KMS-11 (cell line): ENCODE measurements at regions not wholly inside any gene's neighbourhood (a gene's known extent, or its start where the extent isn't known, plus 50 kb on each side); places are given as distances from the start of the nearest gene placed in this dataset.

Experiments used
- H2AFZ ChIP-seq: fragments of 200-600 bp; sonication (generic); 2 replicates; pipeline ENCODE4 v1.6.1; 2016; ENCODE audit warnings: antibody characterized with exemption, mixed run types, low read depth
- H3K27ac ChIP-seq: fragments of 200-600 bp; sonication (generic); 2 replicates; pipeline ENCODE4 v1.6.1; 2016; ENCODE audit warnings: mild to moderate bottlenecking, mixed run types
- H3K27me3 ChIP-seq: fragments of 200-600 bp; sonication (generic); 2 replicates; pipeline ENCODE4 v1.6.1; 2017; ENCODE audit warnings: mild to moderate bottlenecking, low read depth, mixed run types, moderate library complexity; ENCODE audit not compliant: insufficient read depth
- H3K36me3 ChIP-seq: fragments of 200-600 bp; sonication (generic); 2 replicates; pipeline ENCODE4 v1.6.1; 2017; ENCODE audit warnings: mild to moderate bottlenecking, mixed run types; ENCODE audit not compliant: insufficient read depth
- H3K4me1 ChIP-seq: fragments of 200-600 bp; sonication (generic); 2 replicates; pipeline ENCODE4 v1.6.1; 2016; ENCODE audit warnings: mild to moderate bottlenecking, low read depth, mixed run types; ENCODE audit not compliant: poor library complexity, severe bottlenecking
- H3K4me2 ChIP-seq: fragments of 200-600 bp; sonication (generic); 2 replicates; pipeline ENCODE4 v1.7.0; 2016; ENCODE audit warnings: mild to moderate bottlenecking, mixed run types
- H3K4me3 ChIP-seq: fragments of 200-600 bp; sonication (generic); IDR thresholded peaks from 2 replicates; pipeline ENCODE4 v1.6.1; 2017; ENCODE audit warnings: low read depth, low read length, mixed read lengths; ENCODE audit not compliant: insufficient read depth
- H3K79me2 ChIP-seq: fragments of 200-600 bp; sonication (generic); 2 replicates; pipeline ENCODE4 v1.6.1; 2016; ENCODE audit warnings: low read depth, mixed run types; ENCODE audit not compliant: insufficient read depth
- H3K9ac ChIP-seq: fragments of 200-600 bp; sonication (generic); 2 replicates; pipeline ENCODE4 v1.6.1; 2016; ENCODE audit warnings: mild to moderate bottlenecking, mixed run types
- H4K20me1 ChIP-seq: fragments of 200-600 bp; sonication (generic); 2 replicates; pipeline ENCODE4 v1.6.1; 2016; ENCODE audit warnings: mild to moderate bottlenecking, mixed run types; ENCODE audit not compliant: insufficient read depth
- TF ChIP-seq, protein P1 (sequence below): fragments of 200-600 bp; sonication (generic); conservative IDR thresholded peaks from 2 replicates; pipeline ENCODE4 v1.6.1; 2017; ENCODE audit warnings: low read depth, mild to moderate bottlenecking, antibody characterized with exemption, low read length, moderate library complexity, mixed read lengths

- no peak overlapping the region for H2AFZ ChIP-seq
- H3K79me2 ChIP-seq = no peaks in the 10 kb centered on the region
- no peak overlapping the region for H3K4me2 ChIP-seq
- H3K4me3 ChIP-seq = no peak overlapping the region
- H3K27ac ChIP-seq = no peak overlapping the region
- H3K9ac ChIP-seq = no peak overlapping the region
- H4K20me1 ChIP-seq = no peaks in the 10 kb centered on the region
- H3K27me3 ChIP-seq = no peaks in the 10 kb centered on the region
- TF ChIP-seq, protein P1, sequence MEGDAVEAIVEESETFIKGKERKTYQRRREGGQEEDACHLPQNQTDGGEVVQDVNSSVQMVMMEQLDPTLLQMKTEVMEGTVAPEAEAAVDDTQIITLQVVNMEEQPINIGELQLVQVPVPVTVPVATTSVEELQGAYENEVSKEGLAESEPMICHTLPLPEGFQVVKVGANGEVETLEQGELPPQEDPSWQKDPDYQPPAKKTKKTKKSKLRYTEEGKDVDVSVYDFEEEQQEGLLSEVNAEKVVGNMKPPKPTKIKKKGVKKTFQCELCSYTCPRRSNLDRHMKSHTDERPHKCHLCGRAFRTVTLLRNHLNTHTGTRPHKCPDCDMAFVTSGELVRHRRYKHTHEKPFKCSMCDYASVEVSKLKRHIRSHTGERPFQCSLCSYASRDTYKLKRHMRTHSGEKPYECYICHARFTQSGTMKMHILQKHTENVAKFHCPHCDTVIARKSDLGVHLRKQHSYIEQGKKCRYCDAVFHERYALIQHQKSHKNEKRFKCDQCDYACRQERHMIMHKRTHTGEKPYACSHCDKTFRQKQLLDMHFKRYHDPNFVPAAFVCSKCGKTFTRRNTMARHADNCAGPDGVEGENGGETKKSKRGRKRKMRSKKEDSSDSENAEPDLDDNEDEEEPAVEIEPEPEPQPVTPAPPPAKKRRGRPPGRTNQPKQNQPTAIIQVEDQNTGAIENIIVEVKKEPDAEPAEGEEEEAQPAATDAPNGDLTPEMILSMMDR = no peak
- H3K4me1 ChIP-seq = peaks cover 33% of the 10 kb centered on the region
- H3K36me3 ChIP-seq = no peaks in the 10 kb centered on the region
Measured at GRCh38 chr6:79374308-79374707, 139.8 kb upstream of the HMGN3 start.

GRCh38 chr6:79373880-79374279 is 139.4 kb upstream of the HMGN3 start:
- H4K20me1 ChIP-seq = no peaks in the 10 kb centered on the region
- no peaks in the 10 kb centered on the region for H3K27me3 ChIP-seq
- peaks cover 32% of the 10 kb centered on the region for H3K4me1 ChIP-seq
- H3K4me2 ChIP-seq = no peak overlapping the region
- no peak overlapping the region for H3K4me3 ChIP-seq
- H3K36me3 ChIP-seq = no peaks in the 10 kb centered on the region
- H3K79me2 ChIP-seq = no peaks in the 10 kb centered on the region
- H2AFZ ChIP-seq = no peak overlapping the region
- no peak overlapping the region for H3K27ac ChIP-seq
- H3K9ac ChIP-seq = no peak overlapping the region
- TF ChIP-seq, protein P1 = no peak

DNA sequence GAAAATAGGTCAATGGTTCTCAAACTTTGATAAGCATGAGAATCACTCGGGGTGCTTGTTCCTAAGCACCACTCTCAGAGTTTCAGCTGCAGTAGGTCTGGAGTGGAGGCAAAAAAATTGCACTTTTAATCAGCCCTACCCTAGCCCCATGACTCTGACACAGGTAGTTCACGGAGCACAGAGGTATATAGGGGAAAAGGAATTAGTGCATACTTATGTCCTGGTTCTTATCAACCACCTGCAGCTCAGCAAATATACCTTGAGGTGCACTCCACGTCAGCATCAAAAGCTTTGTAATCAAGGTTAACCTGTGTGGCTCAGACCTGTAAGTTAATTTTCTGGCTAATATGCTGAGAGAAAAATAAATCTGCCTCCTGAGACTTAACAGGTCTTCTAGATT is 138.8 kb upstream of the HMGN3 start:
- no peaks in the 10 kb centered on the region for H3K79me2 ChIP-seq
- TF ChIP-seq, protein P1 = no peak
- no peak overlapping the region for H3K4me2 ChIP-seq
- no peak overlapping the region for H2AFZ ChIP-seq
- H4K20me1 ChIP-seq = no peaks in the 10 kb centered on the region
- H3K9ac ChIP-seq = no peak overlapping the region
- no peaks in the 10 kb centered on the region for H3K27me3 ChIP-seq
- peaks cover 26% of the 10 kb centered on the region for H3K4me1 ChIP-seq
- no peak overlapping the region for H3K27ac ChIP-seq
- H3K4me3 ChIP-seq = no peak overlapping the region
- no peaks in the 10 kb centered on the region for H3K36me3 ChIP-seq

DNA sequence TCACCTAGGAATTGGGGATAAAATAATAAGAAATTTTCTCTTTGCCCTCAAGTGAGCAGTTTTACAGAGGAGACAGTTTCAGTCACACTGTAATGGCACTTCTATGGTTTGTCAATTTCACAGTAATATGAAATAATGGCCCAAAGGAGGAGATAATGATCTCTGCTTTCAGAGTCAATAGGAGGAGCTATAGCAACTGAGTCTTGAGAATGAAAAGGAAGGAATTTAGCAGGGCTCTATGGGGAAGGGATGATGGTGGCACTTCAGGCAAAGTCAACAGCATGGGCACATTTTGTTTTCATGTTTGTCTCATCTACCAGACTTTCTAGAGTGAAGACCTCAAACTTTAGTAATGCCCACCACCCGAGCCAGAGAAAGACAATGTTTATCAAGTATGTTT is 138.3 kb upstream of the HMGN3 start:
- Histone ChIP-seq H3K4me2 (no peak overlapping the region), H3K36me3 (no peaks in the 10 kb centered on the region), H3K27ac (no peak overlapping the region), H3K27me3 (no peaks in the 10 kb centered on the region), H4K20me1 (no peaks in the 10 kb centered on the region), H3K4me1 (peaks cover 21% of the 10 kb centered on the region), H3K4me3 (no peak overlapping the region), H2AFZ (no peak overlapping the region), H3K79me2 (no peaks in the 10 kb centered on the region), H3K9ac (no peak overlapping the region)
- TF ChIP-seq, protein P1 = no peak
